ENCODE measurements at regions not wholly inside any gene's neighbourhood (a gene's known extent, or its start where the extent isn't known, plus 50 kb on each side); places are given as distances from the start of the nearest gene placed in this dataset.

DNA sequence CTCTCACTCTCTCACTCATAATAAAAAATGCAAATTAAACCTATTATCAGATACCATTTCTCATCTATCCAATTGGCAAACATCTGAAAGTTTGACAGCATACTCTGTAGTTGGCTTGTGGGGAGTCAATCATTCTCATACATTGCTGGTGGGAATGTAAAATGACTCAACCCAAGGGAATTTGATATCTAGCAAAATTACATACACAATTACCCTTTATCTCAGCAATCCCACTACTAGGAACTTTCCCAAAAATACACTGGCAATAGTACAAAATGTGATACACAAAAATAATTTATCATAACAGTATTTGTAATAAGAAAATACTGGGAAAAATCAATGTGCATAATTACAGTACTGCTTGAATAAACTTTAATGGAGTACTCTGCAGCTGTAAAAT lies 731.3 kb downstream of the DTWD2 start:
- DNase-seq: no peak

DNA sequence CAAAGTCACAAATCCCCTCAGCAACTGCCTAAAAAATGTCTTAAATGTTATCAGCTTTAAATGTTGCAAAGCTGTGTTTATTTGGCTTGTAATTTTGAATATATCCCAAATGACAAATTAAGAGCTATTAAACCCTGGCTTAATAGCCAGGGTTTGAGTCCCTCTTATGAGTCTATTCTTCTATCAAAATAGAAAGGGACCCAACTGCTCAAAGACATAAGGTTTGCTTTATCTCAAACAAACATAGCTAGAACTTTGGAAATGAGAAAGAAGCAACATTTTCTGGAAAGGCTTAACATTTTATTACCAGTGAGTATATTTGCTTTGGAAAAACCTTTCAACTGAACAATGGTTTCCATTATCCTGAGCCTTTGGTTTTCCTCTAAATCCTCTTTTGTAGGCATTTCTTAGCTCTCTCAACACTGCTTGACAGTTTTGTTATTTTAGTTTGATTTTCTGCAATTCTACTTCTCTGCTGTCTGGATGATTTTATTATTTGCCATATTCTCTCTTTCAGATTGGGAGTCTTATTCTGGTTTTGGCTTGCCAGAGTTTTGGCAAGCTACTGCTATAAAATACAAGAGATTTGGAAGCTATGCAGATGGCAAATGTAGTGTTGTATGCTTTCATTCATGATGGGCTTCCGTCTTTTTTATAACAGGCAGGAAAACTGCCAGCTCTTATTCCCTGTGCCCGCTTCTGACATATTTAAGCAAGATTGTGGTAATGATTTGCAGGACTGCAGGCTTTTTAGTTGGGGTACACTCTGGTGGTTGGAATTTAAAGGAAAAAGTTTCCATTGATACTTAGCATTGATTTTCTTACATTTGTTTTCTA lies 734.9 kb downstream of the DTWD2 start:
- no peak for DNase-seq

DNA sequence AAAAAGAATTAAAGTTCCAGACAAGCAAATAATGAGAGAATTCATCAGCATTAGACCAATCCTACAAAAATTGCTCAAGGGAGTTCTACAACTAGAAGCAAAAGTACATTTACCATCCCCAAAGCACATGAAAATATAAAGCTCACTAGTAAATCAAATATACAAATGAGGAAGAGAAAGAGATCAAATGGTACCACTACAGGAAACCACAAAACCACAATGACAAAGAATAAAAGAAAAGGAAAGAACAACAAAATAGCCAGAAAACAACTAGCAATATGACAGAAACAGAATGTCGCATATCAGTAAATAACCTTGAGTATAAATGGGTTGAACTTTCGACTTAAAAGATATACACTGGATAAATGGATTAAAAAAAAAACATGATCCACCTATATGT lies 739.0 kb downstream of the DTWD2 start:
- DNase-seq: no peak

DNA sequence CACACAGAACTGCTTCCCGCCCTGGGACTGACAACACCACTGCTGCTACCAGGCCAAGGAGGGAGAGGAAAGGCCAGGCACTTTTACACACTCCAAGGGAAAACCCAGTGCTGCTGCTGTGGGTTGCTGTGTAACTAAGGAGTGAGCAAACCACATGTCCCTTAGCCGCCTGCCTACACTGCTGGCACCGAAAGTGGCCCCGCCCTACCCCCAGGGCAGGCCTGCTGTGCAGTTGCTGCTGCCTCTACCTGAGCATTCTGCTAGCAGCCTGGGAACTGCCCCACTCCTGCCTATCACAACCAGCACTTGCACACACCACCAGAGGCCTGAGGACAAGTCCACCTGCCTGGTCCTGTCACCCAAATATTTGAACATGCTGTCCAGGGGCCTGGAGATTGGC lies 740.9 kb downstream of the DTWD2 start:
- no peak for DNase-seq

DNA sequence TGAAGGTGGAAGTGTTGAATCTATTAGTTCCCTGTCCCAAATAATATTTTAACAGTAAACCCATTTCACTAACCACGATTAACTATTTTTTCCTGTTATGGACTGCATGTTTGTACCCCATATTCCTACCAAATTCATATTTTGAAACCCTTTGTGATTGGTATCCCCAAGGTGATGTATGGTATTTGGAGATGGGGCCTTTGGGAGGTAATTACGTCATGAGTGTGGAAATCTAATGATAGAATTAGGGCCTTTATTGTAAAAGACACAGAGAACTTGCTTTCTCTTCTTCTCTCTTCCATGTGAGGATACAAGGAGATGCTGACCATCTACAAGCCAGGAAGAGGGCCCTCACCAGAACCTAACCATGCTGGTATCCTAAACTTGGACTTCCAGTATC lies 744.7 kb downstream of the DTWD2 start:
- no peak for DNase-seq

DNA sequence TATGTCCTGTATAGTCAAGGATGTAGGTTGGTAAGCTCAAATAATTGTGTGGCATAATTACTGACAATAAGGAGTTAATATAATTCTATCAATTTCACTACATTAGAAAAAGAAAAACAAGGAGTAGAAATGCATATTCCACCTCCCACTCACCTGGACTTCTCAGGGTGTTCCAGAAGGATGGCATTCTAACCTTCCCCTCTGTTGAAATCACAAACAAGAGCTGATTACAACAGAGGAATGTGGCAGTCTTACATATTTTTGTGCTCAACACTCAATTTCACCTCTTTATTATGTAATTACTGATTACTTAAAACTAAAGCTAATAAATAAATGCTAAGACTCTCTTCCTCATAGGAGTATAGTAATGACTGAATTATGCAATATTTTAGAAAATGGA lies 745.3 kb downstream of the DTWD2 start:
- DNase-seq: no peak

DNA sequence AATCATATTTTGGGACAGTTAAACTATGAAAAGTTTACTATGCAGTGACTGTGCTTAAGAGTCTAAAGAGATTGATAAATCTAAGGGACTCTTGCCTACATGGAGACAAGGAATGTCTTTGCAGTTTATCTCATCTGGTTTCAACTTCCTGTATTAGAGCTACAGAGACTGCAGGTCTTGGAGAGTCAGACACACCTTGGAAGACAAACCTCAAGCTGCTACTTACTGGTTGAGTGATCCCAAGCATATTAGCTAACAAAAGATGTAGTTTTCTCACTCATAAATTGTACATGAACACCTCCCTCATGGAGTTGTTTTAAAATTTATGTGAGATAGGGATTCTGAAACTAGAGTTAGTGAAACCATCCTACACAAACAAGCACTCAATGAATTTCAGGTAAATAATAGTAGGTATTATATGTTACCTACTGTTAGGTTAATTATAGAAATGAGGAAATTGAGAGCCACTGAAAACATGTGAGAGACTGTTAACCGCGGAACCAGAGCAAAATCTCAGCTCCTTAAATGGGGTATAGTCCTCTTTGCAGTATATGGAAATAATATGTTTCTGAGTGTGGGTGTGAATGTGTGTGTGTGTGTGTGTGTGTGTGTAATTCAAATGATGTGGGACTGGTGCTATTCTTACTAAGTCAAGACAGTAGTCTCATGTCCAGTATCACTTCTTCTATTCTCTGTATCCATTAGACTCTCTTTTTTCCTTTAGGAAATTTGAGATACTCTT lies 752.1 kb downstream of the DTWD2 start:
- no peak for DNase-seq

DNA sequence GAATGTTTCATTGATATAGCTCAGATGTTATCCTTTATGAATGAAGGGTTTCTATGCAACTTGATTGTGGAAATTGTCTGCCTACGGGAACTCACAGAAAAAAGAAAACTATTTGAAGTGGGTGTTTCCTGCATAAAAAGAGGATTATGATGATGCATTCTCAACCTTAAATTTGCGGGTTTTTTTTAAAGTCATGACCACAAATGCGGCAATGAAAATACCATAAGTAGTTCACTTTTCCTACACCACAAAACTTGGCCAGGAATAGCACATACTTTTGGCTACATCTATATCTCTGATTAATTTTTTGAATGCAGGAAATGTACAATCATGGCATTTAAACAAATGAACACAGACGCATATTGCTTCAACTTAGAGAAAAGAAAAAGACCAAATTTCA lies 754.7 kb downstream of the DTWD2 start:
- DNase-seq: no peak

DNA sequence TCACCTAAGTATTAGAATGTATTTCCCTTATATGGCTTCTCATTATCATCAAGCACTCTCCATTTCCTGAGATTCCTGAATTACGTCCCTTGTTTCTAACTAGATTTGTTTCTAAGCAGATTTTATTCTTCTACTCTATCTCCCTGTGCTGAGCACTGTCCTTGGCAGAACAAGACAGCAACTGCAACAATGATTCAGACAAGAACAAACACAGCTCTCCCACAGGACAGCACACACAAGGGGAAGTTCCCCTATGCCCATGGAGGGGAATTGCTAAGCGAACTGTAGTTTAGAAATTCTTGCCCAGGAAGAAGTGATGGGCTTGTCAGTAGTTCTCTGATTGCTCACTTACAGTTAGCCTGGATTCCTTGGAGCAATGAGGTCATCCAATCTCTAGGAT lies 759.9 kb downstream of the DTWD2 start:
- DNase-seq: no peak

DNA sequence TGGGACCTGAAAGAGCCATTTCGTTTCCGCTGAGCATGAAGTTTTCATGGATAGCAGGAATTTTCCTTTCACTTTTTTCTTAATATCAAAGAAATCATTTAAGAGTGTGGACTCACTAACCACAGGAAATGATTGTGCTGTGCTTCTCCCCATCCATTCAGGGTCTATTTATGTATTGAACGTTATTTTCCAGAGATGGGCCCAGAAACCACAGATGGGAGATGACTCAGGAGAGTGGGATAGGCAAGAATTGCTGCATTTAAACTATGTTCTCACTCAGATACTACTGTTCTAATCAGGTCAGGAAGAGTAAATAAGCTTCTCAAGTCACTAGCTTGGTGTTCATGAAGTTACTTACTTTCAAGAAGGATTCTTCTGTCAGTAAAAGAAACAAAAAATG lies 763.8 kb downstream of the DTWD2 start:
- no peak for DNase-seq

DNA sequence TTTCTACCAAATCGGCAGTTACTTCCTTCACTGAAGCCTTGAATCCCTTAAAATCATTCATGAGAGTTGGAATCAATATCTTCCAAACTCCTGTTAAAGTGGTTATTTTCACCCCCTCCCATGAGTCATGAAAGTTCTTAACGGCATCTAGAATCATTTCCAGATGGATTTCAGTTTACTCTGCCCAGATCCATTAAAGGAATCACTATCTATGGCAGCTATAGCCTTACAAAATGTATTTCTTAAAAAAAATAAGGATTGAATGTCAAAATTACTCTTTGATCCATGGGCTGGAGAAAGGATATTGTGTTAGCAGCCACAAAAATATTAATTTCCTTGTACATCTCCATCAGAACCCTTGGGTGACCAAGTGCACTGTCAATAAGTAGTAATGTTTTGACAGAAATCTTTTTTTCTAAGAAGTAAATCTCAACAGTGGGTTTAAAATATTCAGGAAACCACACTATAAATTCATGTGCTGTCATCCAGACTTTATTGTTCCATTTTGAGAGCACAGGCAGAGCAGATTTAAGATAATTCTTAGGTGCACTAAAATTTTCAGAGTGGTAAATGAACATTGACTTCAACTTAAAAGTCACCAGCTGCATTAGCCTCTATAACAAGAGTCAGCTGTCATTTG lies 767.7 kb downstream of the DTWD2 start:
- no peak for DNase-seq

DNA sequence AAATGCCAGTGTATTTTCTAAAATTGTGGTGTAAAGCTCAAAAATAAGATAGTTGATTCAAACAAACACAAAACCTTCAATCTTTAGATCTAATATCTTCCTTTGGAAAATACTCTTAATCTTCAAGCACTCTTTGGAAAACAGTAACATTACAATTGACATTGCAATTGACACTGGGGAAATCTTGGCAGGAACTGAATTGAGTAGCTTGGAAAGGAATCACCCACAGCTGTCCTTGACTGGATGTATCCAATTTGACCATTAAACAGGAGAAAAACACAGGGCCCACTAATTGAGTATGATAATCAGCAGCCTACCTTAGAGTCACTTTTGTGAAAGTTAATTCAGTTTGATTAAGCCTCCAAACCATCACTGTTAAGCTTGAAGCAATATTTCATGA lies 776.7 kb downstream of the DTWD2 start:
- DNase-seq: no peak

DNA sequence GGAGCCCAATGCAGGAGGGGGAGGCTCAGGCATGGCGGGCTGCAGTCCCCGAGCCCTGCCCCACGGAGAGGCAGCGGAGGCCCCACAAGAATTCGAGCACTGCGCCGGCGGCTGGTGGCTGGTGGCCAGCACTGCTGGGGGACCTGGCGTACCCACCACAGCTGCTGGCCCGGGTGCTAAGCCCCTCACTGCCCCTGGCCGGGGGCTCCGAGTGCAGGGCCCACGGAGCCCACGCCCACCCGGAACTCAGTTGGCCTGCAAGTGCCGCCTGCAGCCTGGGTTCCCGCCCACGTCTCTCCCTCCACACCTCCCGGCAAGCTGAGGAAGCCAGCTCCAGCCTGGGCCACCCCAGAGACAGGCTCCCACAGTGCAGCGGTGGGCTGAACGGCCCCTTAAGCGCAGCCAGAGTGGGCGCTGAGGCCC lies 780.3 kb downstream of the DTWD2 start:
- DNase-seq: no peak

DNA sequence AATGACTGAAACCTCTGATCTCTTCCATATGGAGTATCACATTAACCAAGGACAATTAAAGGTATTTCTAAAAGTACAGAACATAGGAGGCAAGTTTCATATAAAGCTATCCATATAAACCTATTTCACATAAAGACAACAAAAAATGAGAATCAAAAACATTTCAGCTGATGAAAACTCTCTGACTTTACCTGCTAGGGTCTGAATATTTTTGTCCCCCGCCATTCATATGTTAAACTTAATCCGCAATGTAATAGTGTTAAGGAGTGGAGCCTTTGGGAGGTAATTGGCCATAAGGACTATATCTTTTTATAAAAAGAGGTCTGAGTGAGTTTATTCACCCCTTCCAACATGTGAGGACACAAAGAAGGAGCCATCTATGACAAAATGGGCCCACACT lies 788.5 kb downstream of the DTWD2 start:
- DNase-seq: no peak

DNA sequence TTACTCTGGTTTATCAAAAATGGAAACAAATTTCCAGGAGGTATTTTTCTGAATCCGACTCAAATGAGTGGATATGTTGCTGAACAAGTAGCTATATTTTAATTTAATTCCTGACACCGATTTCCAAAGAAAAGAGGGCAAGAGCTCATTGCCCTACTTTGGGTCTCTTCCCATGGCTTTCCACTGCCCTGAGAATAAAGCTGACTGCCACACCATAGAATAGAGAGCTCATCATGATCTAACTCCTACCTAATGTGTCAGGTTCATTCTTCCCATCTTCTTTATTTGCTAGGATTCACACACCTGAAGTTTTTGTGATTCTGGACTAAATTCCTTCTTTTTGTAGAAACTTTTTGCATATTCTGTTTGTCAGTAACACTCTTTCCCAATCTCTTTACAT lies 792.1 kb downstream of the DTWD2 start:
- DNase-seq: no peak

DNA sequence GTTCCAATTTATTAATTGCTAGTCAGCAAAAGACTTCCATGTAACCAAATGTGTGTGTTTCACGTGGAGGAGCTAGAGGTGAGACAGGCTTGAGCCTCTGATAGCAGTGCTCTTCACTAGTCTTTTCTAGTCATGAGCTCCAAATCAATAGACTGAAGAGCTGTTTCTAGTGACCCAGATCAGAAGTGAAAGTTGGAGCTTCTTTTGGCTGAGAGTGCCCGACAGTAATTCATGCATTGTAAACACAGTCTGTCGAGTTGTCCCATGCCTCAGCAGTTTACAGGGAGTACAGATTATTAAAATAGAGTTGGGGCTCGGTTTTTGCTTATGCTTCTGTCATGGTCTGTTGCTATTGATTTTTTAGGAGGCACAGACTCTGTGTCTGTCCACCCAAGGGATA lies 793.1 kb downstream of the DTWD2 start:
- DNase-seq: no peak

DNA sequence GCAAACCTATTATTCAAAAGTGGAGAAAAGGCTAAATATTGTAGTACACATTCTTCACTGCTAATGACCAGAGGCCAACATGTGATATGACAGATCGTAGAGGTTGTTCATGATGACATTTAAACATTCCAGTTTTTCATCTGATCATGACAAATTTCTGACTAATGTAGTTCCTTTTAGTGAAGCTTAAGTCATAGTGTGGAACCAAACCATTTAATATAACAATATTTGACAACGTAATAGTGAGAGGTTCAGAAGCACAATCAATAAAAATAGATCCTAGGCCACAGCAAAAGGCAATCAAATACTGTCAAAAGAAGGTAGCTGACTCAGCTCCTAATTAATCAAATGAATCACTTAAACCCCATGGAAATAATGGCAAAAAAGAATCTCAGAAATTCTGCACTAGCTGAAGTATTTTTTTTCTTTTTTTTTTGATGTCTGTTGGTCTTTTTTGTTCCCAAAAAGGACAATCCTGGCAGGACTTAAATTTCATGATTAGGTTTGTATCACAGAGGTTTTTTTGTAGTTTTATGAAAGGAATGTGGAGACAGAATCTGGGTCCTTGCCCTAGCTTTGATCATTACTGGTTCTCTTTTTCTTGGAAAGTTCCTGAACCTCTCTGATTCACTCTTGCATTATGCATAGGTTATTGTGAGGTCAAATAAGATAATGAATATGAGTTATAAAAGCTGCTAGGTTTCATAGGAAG lies 795.0 kb downstream of the DTWD2 start:
- no peak for DNase-seq

DNA sequence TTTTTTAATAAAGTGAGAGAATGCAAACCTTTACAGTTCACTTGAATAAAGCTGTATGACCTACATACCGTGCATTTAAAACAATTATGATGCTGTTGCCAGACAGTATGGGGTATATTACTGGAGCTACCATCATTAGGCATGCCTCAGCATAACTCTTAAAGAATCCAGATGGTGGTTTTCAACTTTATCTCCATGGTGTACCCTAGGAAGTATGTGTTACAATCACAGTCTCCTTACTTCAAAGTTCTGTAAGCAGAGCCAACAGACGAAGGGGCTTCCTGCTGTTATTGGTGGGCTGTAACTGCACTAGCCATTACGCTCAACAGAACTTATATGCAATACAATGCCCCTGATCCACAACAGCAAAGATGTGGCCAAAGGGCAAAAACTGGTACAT lies 803.3 kb downstream of the DTWD2 start:
- DNase-seq: no peak

DNA sequence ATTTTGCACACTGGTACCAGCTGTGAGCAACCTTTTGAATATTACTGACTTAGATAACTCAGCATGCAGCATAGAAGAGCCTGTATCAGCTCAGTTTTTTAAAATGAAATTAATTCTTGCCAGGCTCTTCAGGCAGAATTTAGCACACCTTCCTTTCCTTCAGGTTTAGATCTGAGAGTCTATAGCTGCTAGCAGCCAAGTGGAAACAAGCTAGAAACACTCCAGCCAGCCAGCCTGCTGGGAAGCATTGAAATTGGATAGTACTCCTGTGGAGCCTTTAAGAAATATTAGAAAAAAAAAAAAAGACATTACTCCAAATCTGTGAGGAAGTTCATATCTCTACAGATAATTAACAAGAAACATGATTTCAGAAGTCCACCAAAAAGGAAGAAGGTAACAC lies 812.2 kb downstream of the DTWD2 start:
- DNase-seq: no peak

DNA sequence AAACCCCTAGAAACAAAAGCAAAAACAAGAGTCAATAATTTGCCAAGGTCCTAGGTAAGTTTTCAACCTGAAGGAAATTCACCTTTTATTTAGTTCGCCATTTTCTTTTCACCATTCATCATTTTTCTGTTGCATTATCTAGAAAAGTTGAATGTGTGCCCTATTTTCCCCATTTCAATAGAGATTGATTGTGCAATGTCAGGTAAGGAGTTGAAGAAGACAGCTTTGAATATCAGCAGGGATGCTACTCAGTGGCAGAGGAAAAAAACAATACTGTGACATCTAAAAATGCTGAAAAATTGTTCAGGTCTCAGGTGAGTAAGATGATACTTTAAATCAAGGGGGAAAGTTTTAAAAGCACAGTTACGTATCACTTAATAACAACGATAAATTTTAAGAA lies 813.7 kb downstream of the DTWD2 start:
- DNase-seq: no peak

DNA sequence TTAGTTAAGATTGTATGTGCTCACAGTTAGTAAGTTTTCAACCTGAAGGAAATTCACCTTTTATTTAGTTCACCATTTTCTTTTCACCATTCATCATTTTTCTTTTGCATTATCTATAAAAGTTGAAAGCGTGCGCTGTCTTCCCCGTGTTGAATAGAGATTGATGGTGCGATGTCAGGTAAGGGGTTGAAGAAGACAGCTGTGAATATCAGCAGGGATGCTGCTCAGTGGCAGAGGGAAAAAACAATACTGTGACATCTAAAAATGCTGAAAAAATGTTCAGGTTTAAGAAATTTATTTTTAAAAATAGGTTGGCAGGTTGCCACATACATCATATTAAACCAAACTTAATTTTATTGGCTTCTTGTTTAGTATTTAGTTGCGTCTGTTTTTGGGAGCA lies 815.0 kb downstream of the DTWD2 start:
- no peak for DNase-seq

DNA sequence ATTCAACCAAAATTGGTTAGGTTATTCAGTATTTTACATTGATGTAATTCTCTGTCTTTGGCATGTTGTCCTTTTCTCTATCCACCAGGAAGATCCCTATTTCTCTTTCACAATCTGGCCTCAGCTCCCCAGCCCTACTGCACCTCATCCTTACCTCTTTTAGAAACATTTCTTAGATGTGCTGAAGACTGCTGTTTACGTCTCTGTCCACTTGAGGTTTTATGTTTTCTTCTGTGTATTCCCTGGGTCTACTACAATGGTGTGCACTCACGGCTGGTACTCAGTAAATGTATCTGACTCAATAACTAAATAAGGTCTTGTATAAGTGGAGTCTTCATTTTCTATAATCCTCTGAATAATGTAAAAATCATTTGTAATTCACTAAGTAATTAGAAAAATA lies 822.7 kb downstream of the DTWD2 start:
- DNase-seq: no peak

DNA sequence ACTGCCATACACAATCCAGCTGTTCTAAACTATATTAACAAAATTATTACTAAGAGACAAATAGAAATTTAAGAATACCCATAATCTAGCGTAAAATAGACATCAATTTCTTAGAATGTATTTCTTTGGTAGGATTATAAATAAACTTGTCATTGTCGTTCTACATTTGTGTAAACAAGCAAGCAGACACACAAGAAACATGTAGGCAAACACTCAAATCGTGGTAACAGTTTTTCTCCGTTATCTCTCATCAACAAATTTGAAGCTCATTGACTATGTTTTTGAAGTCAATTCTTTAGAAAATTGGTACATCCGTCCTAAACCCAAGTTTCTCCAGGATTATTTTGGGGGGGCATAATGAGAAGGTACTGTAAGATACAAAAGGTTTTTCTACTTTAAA lies 832.2 kb downstream of the DTWD2 start:
- no peak for DNase-seq

DNA sequence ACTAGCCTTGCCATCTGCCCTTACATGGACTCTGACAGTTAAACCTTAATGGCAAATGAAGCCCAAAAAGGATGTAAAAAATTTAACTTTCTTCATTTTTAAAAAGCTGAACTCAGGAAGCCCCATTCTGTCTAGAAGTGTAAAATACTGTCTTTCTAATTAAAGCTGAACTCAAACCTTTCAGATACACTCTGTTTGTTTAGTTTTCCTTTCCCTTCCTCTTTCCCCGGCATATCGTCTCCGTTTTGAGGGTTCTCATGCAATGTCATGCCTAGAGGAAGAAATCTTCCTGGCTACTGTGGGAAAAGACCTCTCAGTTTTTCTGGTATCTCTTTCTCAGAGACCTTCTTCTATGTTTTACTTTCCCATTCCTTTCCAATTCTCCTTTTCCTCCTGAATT lies 841.5 kb downstream of the DTWD2 start:
- DNase-seq: no peak
